Right kidney (tissue), 1 donor: ENCODE measurements at regions not wholly inside any gene's neighbourhood (a gene's known extent, or its start where the extent isn't known, plus 50 kb on each side); places are given as distances from the start of the nearest gene placed in this dataset.
"Not testable (repeated sequence)": the region's sequence is repeated elsewhere in the genome, so short reads cannot be mapped to it uniquely, and the experiment has no call there.

Experiments
- DNase-seq: peaks from one replicate; pipeline ENCODE4 v3.0.0-alpha.2; 2016

GRCh38 chr12:59517522-59517921, 78.3 kb upstream of the SLC16A7 start:
- DNase-seq: no peak

GRCh38 chr12:59500915-59501314, 94.9 kb upstream of the SLC16A7 start:
- no peak for DNase-seq

GRCh38 chr12:59500335-59500734, 95.5 kb upstream of the SLC16A7 start:
- no peak for DNase-seq

- no peak for DNase-seq
Observed at GRCh38 chr12:59499774-59500173, 96.1 kb upstream of the SLC16A7 start.

GRCh38 chr12:59494617-59495016, 101.2 kb upstream of the SLC16A7 start:
- DNase-seq: no peak

- DNase-seq: no peak
Observed at GRCh38 chr12:59491877-59492276, 104.0 kb upstream of the SLC16A7 start.

GRCh38 chr12:59486827-59487226, 109.0 kb upstream of the SLC16A7 start:
- no peak for DNase-seq

- DNase-seq: no peak
Observed at GRCh38 chr12:59484575-59484974, 111.3 kb upstream of the SLC16A7 start.

GRCh38 chr12:59474236-59474635, 121.6 kb upstream of the SLC16A7 start:
- DNase-seq: not testable (repeated sequence)

- DNase-seq: no peak
Observed at GRCh38 chr12:59472273-59472672, 123.6 kb upstream of the SLC16A7 start.

- DNase-seq: no peak
Observed at GRCh38 chr12:59459966-59460660, 135.7 kb upstream of the SLC16A7 start.

- no peak for DNase-seq
Observed at GRCh38 chr12:59453475-59453874, 142.4 kb upstream of the SLC16A7 start.

- DNase-seq: no peak
Observed at GRCh38 chr12:59452746-59453145, 143.1 kb upstream of the SLC16A7 start.

GRCh38 chr12:59452259-59452658, 143.6 kb upstream of the SLC16A7 start:
- DNase-seq: no peak

- DNase-seq: no peak
Observed at GRCh38 chr12:59446116-59446515, 149.7 kb upstream of the SLC16A7 start.

GRCh38 chr12:59444932-59445331, 150.9 kb upstream of the SLC16A7 start:
- no peak for DNase-seq

- DNase-seq: no peak
Observed at GRCh38 chr12:59432057-59432456, 163.8 kb upstream of the SLC16A7 start.

- DNase-seq: no peak
Observed at GRCh38 chr12:59431266-59431665, 164.6 kb upstream of the SLC16A7 start.

GRCh38 chr12:59429766-59430165, 166.1 kb upstream of the SLC16A7 start:
- DNase-seq: no peak

GRCh38 chr12:59425798-59426197, 170.0 kb upstream of the SLC16A7 start:
- DNase-seq: no peak

- DNase-seq: not testable (repeated sequence)
Observed at GRCh38 chr12:59424666-59425065, 171.2 kb upstream of the SLC16A7 start.

- DNase-seq: no peak
Observed at GRCh38 chr12:59414051-59414450, 181.8 kb upstream of the SLC16A7 start.

- DNase-seq: no peak
Observed at GRCh38 chr12:59408431-59408830, 187.4 kb upstream of the SLC16A7 start.

GRCh38 chr12:59407799-59408198, 188.0 kb upstream of the SLC16A7 start:
- DNase-seq: no peak

GRCh38 chr12:59405992-59406391, 189.8 kb upstream of the SLC16A7 start:
- DNase-seq: no peak
